COR-L47 (cell line): ENCODE measurements at regions not wholly inside any gene's neighbourhood (a gene's known extent, or its start where the extent isn't known, plus 50 kb on each side); places are given as distances from the start of the nearest gene placed in this dataset.

Experiments
- DNase-seq: peaks from one replicate; lab custom pipeline; 2025; lab: John Stamatoyannopoulos, UW

DNA sequence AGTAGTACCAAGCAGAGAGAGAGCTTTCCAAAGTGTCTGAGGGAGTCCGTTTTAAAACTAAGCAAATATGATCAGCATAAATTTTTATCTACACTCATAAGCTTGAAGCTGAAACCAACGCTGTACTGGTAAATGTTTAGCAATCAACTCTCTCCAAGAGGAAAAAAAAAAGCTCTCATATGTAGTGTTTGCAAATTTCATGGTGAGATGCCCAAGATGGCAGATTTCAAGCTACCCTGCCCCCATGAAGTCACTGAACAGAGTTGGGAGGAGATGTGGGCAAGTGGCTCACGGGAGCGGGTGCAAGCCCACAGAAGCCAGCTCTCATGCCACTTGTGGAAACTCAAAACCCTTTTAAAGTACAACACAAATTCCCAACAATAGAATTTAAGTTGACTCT lies 475.8 kb downstream of the BCAT1 start:
- no peak for DNase-seq

DNA sequence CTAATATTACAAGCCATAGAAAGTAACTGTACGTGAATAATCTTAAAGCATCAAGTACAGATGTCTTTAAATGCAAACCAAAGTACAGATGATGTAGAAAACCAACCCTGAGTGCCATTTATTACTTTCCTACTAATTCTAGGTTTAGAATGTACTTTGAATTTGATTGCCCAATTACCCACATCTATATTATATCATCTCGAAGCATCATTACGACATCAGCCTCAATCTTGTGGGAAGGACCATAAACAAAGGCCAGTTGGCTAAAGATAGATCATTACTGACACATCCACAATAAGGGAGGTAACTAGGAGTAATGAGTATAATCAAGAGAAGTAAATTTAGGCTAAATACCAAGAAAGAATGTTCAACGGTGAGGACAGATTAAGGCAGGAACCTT lies 478.9 kb downstream of the BCAT1 start:
- no peak for DNase-seq

DNA sequence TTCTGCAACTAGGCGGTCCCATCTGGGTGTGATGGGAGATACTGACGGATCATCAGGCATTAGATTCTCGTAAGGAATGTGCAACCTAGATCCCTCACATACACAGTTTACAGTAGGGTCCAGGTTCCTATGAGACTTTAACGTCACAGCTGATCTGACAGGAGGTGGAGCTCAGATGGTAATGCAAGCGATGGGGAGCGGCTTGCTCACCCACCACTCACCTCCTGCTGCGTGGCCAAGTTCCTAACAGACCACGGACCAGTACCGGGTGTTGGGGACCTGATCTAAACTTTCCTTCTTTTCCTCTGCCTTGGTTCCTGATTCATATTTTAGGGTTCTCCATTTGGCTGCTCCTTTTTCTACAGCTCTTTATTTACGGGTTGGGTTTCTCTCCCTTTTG lies 479.8 kb downstream of the BCAT1 start:
- DNase-seq: no peak

DNA sequence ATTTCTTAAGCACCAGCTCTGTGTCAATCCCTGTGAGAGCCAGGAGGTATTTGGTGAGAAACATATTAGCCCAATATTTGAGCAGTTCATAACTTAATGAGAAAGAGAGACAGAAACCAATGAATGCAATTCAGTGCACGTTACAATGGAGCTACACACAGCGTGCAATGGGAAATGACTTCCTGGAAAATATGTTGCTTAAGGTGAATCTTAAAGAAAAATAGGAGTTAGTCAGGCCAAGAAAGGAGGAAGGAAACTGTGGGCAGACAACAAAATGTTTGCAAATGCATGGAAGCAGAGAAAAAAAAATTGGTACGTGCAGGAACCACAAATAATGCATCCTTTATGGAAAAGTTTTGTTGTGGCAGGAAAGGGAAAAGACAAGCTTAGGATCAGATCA lies 481.7 kb downstream of the BCAT1 start:
- DNase-seq: no peak

DNA sequence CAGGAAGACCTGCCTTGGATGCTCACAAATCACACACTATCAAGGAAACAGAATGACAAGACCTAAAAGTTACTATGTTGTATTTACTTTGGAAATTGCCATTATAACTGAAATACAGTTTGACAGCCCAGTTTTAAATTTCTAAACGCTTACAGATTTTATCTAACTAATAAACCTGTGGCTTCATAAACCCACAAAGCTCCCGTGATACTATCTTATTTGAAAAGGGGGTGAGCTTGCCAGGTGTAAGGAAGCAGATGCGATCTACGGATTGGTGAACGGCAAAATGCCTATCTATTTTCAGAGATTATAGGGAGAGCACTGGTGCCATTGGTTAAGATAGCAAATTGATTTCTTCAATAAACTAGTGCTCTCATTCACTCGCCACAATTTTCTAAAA lies 485.5 kb downstream of the BCAT1 start:
- DNase-seq: no peak

DNA sequence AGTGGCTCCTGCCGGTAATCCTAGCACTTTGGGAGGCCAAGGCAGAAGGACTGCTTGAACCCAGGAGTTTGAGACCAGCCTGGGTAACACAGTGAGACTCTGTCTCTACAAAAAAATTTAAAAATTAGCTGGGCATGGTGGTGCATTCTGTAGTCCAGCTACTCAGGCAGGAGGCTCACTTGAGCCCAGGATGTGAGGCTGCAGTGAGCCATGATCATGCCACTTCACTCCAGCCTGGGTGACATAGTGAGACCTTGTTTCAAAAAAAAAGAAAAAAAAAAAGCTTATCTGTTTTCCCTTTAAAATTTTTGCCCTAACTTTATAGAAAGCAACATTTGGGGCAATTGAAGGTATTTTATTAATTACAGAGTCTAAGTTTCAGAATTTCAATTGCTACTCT lies 486.0 kb downstream of the BCAT1 start:
- no peak for DNase-seq

DNA sequence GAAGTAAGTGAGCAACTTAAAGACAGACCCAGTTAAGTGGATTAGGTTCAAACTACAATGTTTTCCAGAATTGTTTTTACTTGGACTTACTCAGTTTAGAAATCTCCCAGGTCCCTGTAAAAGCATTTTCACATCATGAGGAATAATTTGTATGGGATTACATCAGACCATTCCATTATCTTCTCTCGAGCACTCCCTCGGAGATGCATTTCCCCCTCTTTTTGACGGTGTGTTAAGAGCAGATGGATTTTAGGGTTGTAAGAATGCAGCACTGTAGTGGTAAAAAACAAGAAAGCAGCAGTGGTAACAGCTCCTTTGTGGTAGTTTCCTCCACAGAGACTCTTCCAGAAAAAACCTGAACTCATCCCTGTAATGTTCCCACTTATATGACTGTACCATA lies 488.4 kb downstream of the BCAT1 start:
- no peak for DNase-seq

DNA sequence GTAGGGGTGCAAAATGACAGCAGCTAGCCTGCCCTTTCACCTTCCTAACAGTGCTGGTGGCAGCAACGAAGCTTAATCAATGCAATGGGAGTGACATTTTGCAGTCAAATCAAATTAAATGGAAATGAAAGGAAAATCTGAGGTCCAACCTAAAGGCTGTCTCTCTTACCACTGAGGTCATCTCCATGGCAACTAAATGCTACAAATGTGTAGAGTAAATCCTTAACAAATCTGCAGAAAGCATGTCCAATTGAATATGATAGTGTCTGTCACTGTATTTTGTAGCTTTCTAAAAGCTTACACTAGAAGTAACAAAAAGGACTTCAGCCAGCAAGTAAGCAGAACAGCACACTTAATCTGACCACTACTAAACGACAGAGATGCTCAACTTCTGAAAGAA lies 488.8 kb downstream of the BCAT1 start:
- DNase-seq: no peak

DNA sequence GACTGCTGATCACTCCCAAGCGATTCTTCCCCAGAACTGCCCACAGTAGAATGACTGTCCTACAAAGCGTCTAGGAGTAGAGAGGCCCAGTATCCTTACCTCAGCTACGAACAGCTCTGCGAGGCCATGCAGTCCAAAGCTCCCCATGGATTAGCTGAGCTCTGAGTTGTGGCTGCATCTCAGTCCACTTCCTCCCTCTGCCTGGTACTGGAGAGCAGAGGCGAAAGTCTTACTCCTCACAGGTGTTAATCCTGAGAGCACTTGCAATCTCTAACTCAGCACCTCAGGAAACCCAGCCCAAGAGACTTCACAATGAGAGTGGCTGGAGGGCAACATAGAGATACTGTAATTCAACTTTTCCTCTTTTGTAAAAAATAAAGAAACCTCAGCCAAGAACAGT lies 493.1 kb downstream of the BCAT1 start:
- no peak for DNase-seq

DNA sequence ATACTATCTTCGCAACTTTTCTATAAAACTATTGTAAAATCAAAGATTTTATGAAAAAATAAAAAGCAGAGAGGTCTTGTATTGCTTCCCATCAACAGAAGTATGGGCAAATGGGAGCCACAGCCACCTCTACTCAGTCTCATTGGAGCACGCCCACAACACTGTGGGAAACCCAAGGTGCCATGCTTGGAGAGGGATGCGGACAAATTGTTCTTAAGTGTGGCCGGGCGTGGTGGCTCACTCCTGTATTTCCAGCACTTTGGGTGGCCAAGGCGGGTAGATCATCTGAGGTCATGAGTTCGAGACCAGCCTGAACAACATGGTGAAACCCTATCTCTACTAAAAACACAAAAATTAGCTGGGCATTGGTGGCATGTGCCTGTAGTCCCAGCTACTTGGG lies 498.2 kb upstream of the SOX5 start:
- DNase-seq: no peak

DNA sequence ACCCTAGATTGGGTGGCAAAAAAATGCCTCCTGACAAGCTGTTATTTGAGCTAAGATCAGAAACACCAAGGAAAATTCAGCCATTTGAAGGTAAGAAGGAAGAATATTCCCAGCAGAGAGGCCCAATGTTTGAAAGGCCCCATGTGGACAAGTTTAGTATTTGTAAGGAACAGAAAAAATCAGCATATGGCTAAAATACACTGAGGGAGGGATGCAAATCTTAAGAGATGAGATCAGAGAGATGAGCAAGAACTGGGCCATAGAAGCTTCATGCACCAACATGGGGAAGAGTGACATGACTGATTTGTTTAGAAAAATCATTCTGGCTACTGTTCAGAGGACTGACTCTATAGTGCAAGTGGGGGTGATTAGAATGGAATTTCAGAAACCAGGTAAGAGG lies 496.8 kb upstream of the SOX5 start:
- no peak for DNase-seq

DNA sequence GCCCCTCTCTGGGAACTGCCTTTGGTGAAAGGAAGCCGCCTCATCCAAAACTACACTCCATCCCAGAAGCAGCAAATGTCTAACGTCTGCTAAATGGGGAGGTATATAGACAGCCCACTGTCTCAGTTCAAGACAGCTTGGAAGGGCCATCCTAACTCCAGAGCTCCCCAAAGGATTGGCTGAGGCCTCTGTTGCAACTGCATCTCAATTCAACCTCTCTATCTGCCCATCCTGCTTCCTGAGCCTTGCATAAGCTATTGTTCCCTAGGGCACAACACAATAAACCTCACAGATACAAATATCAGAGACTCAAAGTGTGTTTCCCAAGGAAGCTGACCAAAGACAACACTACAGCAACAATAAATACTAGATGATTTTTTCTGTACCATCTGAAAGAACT lies 495.2 kb upstream of the SOX5 start:
- DNase-seq: no peak

DNA sequence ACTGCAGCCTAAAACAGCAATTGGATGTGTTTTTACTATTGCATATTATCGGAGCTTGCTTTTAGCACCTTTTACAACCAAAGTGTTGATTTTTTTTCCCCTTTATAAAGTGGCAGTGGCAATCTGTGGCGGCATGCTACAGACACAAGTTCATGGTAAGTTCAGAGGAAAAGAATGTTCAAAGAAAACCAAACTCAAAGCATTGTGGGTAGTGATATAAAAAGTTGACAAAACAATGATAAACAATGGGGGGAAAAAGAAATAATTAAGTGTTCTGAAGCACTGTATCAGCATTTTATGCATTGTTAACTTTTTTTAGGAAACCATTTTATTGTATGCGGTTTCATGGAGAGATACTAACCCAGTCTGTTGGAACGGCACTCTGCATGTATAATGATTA lies 492.0 kb upstream of the SOX5 start:
- no peak for DNase-seq

DNA sequence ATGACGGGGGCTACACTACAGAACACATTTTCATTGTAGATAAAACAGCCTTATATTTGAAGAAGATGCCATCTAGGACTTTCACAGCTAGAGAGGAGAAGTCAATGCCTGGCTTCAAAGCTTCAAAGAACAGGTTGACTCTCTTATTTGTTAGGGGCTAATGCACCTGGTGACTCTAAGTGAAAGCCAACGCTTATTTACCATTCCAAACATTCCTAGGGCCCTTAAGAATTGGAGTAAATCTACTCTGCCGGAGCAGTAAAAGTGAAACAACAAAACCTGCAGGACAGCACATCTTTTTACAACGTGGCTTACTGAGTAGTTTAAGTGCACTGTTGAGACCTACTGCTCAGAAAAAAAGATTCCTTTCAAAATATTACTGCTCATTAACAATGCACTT lies 487.2 kb upstream of the SOX5 start:
- DNase-seq: no peak

DNA sequence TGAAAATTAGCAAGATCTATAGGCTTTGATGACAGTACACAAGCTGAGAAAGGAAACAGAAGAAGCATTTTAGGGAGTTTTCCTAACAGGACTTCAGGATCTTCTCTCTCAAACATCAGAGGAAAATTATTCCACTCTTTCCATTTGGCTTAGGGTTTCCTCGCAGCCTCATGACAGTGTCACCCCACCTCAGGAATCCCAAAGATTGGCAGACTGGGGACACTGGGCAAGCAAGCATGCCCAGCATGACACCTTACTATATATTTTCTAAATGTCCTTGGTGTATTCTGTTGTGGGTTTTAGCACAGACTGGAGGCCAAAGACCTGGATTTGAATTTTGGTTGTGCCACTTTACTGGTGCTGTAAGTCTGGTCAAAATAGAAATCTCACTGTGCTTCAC lies 482.4 kb upstream of the SOX5 start:
- no peak for DNase-seq

DNA sequence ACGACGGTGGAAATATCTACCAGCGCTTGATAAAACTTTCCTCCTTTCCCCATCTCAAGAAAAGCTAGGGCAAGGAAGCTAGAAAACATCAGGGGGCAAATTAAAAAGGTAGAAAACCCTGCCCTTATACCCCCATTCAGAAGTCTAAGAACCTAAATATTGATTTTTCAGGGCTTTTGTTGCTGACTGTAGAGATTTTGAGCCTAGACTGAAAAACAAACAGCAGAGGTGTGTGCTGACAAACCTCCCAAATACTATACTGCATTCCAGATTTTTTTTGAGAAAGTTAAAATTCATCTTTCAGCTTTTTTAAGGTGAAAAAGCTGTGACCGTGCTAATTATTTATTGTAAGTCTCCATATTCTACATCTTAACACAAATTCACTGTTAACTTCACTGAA lies 478.3 kb upstream of the SOX5 start:
- no peak for DNase-seq

DNA sequence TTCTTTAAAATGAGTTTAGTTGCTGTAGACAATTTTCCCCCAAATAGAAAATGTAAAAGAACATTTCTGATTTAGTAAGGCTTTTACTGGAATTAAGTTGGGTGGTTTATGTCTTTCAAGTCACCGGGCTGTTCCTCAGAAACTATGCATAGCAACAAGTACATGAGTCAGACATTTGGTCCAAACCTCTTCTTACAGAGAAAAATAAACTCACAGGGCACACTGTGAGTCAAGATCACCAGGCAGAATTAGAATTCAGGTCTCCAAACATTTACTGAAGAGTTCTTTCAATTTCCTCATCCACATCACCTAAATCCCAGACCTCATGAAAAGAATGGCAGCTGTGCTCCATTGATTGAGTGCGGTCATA lies 476.1 kb upstream of the SOX5 start:
- DNase-seq: no peak

DNA sequence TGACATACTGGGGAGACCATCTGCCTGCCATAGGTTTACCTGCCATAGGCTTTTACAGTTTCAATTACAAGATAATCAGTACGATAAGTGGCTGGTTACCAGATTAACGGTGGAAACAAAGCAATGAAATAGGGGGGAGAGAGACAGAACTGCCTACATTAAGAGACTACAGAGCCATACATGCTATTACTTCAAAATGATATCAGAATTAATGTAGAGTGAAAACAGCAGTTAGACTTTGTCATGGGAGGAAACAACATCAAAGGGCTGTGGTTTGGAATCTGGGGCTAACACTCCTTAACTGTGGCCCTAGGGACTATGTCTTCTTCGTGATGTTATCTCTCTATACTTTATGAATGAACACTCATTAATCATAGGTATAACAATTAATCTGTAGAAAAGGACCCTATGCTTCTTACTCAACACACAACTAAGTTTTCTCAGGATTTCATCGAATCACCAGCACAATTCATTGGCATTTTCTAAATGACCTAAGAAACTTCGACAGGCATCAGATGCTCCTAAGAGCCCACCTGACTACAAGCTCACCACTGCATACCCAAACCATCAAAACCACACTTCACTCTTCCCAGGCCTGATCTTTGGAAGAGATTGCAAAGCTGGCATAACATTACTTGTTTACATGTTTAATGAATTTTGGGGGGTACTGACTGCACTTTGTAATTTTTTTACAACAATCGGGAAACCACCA lies 475.6 kb upstream of the SOX5 start:
- no peak for DNase-seq

DNA sequence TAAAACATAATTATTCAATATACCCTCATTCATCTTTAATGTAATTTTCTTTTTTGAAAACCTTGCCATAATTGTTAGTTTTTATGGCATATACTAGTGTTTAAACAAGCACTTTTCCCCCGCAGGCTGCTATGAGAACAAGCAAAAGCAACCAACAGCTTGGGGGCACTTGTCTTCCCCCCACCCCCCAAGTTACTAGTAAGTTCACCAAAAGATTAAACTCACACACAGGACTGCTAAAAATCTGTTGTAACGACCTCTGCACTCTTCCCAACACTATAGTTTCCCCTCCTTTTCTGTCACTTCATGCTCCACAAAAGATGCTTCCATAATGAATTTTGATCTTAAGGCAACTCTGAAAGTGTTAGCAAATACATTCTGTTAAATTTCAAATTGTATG lies 474.9 kb upstream of the SOX5 start:
- no peak for DNase-seq

DNA sequence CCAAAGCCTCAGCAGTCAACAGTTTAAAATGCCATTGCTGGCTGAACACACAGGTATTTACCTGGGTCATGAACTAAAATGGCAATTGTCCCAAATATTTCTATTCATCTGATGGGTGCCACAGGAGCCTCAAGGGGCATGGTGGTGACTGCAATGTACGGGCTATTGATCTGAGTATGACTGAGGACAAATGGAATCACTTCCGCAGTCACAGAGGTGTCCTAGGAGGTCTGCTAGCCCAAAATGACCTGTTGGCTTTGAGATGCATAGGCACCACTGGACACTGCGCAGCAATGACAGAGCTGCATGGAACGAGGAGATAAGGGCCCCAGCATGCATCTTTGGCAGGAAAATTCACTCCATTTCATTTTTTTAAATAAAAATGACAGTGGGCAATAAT lies 474.1 kb upstream of the SOX5 start:
- DNase-seq: no peak

DNA sequence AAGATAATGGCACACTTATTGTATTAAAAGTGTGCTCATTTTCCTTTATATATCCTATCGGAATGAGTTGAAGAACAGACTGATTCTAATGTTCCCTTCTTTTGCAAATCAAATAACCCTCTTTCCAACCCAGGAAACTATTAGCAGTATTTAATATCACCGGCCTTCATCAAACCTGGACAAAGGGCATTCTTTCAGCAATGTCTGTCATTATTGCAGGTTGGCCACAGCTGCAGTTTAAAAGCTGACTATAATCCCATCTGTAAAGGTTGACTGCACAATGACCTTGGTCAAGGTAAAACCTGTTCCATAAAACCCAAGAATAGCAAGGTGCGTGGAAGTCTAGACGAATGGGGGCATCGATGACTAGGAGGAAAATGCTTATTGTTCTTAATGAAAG lies 472.3 kb upstream of the SOX5 start:
- DNase-seq: no peak

DNA sequence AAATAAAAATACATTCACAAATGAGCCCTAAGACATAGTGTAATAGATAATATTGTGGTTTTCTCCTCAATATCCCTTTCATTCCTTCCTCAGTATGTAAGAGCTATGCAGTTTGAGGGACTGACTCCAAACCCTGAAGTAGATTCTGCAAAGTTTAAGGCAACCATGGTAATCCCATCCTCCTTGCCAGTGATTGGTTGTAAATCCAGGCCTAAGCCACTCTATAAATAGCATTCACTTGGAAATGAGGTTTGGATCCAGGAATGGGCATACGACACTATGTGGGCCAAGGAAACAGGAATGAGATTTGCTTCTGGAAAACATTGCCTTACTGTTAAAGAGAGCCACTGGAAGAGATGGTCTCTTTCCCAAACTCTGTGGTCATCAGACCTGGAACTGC lies 468.7 kb upstream of the SOX5 start:
- no peak for DNase-seq

DNA sequence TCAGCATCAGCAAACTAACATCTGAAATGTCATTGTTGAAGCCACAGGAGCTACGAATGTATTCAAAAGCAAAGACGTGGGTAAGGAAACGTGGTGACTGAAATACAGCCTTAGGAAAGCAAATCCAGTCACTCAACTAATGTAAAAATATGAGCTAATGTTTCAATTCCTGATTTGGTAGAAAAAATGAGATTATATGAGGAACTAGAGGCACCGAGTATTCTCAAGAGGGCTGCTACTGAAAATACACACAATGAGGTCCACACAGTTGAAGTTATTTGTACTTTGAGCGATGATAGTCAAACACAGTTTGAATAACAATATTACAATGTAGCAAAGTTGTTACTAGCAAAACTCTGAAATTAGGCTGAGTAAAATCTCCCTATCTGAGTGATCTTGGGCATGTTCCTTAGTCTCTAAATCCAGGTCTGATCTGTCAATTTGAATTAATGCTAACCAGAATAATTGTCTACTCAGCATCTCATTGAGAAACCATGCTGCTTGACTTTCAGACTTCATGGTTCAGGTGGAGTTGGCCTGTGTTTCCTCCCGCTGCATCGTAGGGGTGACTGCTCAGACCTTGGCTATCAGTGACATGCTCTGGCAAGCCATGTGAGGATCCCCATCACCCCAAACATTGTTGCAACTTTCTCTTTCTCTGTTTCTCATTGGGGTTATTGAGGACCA lies 467.1 kb upstream of the SOX5 start:
- DNase-seq: no peak

DNA sequence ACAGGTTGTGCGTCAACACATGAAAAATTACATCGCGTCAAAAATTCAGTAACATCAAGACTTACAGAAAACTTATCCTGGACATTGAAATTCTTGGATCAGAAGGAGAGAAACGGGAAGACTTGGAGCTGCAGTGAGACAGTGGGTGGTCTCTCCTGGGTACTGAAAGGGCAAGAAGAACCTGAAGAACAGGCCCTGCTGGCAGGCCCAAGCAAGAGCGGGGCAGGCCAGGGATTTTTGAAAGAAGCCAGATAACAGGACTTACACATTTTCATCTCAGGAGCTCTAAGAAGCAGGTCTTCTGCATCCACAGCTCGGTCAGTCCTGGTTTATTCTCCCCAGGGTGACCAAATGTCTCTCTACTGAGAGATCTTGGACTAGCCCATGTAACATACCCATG lies 466.5 kb upstream of the SOX5 start:
- no peak for DNase-seq
